Keratinocyte (primary cell): ENCODE measurements at regions not wholly inside any gene's neighbourhood (a gene's known extent, or its start where the extent isn't known, plus 50 kb on each side); places are given as distances from the start of the nearest gene placed in this dataset.

Source experiments
- EZH2 ChIP-seq: IDR thresholded peaks from one replicate; pipeline ENCODE4 v1.6.1; 2012; ENCODE audit warnings: inconsistent platforms, mild to moderate bottlenecking, low read length, moderate library complexity
- TF ChIP-seq, protein P1 (sequence below), 3 experiments: IDR thresholded peaks in 1 of 3; conservative IDR thresholded peaks in 1 of 3; optimal IDR thresholded peaks in 1 of 3; 2 replicates in 2 of 3; 3 replicates in 1 of 3; pipeline versions ENCODE3 to v1.5.1; 2011; ENCODE audit warnings: low read length in 3 of 3, mild to moderate bottlenecking in 3 of 3, moderate library complexity in 2 of 3, control low read depth in 1 of 3, inconsistent platforms in 1 of 3; ENCODE audit not compliant: insufficient read depth in 2 of 3; ENCODE audit errors: extremely low read depth in 1 of 3

DNA sequence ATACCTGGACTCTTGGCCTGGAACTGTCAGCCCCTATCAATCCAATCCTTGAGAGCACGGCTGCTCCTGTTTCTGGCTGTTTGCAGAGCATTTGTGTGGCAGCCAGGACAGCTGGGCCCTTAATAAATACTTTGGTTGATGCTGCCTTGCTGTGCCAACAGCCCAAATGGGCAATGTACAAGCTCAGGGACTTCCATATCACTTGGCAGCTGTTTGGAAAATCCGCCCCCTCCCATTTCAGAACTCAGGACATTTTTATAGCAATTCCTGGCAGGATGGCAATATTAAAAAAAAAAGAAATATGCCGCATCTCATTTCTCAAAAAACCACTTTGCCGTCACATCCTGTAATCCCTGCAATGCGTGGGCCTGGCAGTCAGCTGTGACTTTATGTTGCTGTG, 218.9 kb downstream of the HS3ST1 start:
- TF ChIP-seq, protein P1, sequence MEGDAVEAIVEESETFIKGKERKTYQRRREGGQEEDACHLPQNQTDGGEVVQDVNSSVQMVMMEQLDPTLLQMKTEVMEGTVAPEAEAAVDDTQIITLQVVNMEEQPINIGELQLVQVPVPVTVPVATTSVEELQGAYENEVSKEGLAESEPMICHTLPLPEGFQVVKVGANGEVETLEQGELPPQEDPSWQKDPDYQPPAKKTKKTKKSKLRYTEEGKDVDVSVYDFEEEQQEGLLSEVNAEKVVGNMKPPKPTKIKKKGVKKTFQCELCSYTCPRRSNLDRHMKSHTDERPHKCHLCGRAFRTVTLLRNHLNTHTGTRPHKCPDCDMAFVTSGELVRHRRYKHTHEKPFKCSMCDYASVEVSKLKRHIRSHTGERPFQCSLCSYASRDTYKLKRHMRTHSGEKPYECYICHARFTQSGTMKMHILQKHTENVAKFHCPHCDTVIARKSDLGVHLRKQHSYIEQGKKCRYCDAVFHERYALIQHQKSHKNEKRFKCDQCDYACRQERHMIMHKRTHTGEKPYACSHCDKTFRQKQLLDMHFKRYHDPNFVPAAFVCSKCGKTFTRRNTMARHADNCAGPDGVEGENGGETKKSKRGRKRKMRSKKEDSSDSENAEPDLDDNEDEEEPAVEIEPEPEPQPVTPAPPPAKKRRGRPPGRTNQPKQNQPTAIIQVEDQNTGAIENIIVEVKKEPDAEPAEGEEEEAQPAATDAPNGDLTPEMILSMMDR (optimal IDR thresholded peaks at IDR 0.05 in 1 of 3, IDR thresholded peaks at IDR 0.05 in 1 of 3, conservative IDR thresholded peaks at IDR 0.05 in 1 of 3; ENCODE audit: extremely low read depth in 1 of 3, insufficient read depth in 2 of 3, low read length in 3 of 3), result no peak
- TF ChIP-seq EZH2, result no peak
